ENCODE measurements at regions not wholly inside any gene's neighbourhood (a gene's known extent, or its start where the extent isn't known, plus 50 kb on each side); places are given as distances from the start of the nearest gene placed in this dataset.
"Not testable (repeated sequence)": the region's sequence is repeated elsewhere in the genome, so short reads cannot be mapped to it uniquely, and the experiment has no call there.

GRCh38 chr7:84895563-84895962 lies 291.3 kb downstream of the SEMA3D start:
- Mint-ChIP-seq H3K4me3 (ENCODE audit: unreplicated experiment) (no peak overlapping the region), H3K36me3 (ENCODE audit: unreplicated experiment) (no peaks in the 10 kb centered on the region), H3K4me1 (ENCODE audit: unreplicated experiment) (no peaks in the 10 kb centered on the region), H3K9me3 (ENCODE audit: unreplicated experiment) (peaks cover 6% of the 10 kb centered on the region), H3K27ac (ENCODE audit: unreplicated experiment) (no peak overlapping the region), H3K27me3 (ENCODE audit: unreplicated experiment) (no peaks in the 10 kb centered on the region)
- no peak for TF ChIP-seq CTCF (IDR thresholded peaks at IDR 0.05)
- no peak for DNase-seq (ENCODE audit: extremely low spot score, unreplicated experiment)

- H3K4me3 Mint-ChIP-seq (ENCODE audit: unreplicated experiment), result not testable (repeated sequence)
These were observed 303.3 kb downstream of the SEMA3D start for GRCh38 chr7:84883570-84883969.

GRCh38 chr7:84880326-84880997 lies 306.4 kb downstream of the SEMA3D start:
- H3K4me1 Mint-ChIP-seq (ENCODE audit: unreplicated experiment); H3K27me3 Mint-ChIP-seq (ENCODE audit: unreplicated experiment); DNase-seq (ENCODE audit: extremely low spot score, unreplicated experiment); H3K36me3 Mint-ChIP-seq (ENCODE audit: unreplicated experiment); H3K27ac Mint-ChIP-seq (ENCODE audit: unreplicated experiment); H3K4me3 Mint-ChIP-seq (ENCODE audit: unreplicated experiment); H3K9me3 Mint-ChIP-seq (ENCODE audit: unreplicated experiment): not testable (repeated sequence)

More at GRCh38 chr7:84883570-84883969, 303.3 kb downstream of the SEMA3D start:
- H3K36me3 Mint-ChIP-seq (ENCODE audit: unreplicated experiment); H3K4me1 Mint-ChIP-seq (ENCODE audit: unreplicated experiment); DNase-seq (ENCODE audit: extremely low spot score, unreplicated experiment); H3K27ac Mint-ChIP-seq (ENCODE audit: unreplicated experiment); H3K27me3 Mint-ChIP-seq (ENCODE audit: unreplicated experiment): not testable (repeated sequence)
- H3K9me3 Mint-ChIP-seq (ENCODE audit: unreplicated experiment), result peaks cover 13% of the 10 kb centered on the region

- TF ChIP-seq CTCF (IDR thresholded peaks at IDR 0.05), result no peak
- no peaks in the 10 kb centered on the region for H3K9me3 Mint-ChIP-seq (ENCODE audit: unreplicated experiment)
- H3K27me3 Mint-ChIP-seq (ENCODE audit: unreplicated experiment), result no peaks in the 10 kb centered on the region
- H3K27ac Mint-ChIP-seq (ENCODE audit: unreplicated experiment), result no peak overlapping the region
- DNase-seq (ENCODE audit: extremely low spot score, unreplicated experiment), result no peak
- no peak overlapping the region for H3K4me3 Mint-ChIP-seq (ENCODE audit: unreplicated experiment)
- no peaks in the 10 kb centered on the region for H3K4me1 Mint-ChIP-seq (ENCODE audit: unreplicated experiment)
- no peaks in the 10 kb centered on the region for H3K36me3 Mint-ChIP-seq (ENCODE audit: unreplicated experiment)
These were observed 307.1 kb downstream of the SEMA3D start for GRCh38 chr7:84879570-84880325.

- DNase-seq (ENCODE audit: extremely low spot score, unreplicated experiment), result no peak
- Mint-ChIP-seq H3K36me3 (ENCODE audit: unreplicated experiment) (no peaks in the 10 kb centered on the region), H3K4me1 (ENCODE audit: unreplicated experiment) (peaks cover 5% of the 10 kb centered on the region), H3K4me3 (ENCODE audit: unreplicated experiment) (no peak overlapping the region), H3K27me3 (ENCODE audit: unreplicated experiment) (no peaks in the 10 kb centered on the region), H3K9me3 (ENCODE audit: unreplicated experiment) (no peaks in the 10 kb centered on the region), H3K27ac (ENCODE audit: unreplicated experiment) (no peak overlapping the region)
- no peak for TF ChIP-seq CTCF (IDR thresholded peaks at IDR 0.05)
These were observed 308.8 kb downstream of the SEMA3D start for GRCh38 chr7:84877943-84878570.

Data from osteocyte (in vitro differentiated cells).